HG03175 (cell line): ENCODE measurements at regions not wholly inside any gene's neighbourhood (a gene's known extent, or its start where the extent isn't known, plus 50 kb on each side); places are given as distances from the start of the nearest gene placed in this dataset.
"Not testable (repeated sequence)": the region's sequence is repeated elsewhere in the genome, so short reads cannot be mapped to it uniquely, and the experiment has no call there.

Source experiments
- ATAC-seq: cut with Tn5 transposase; IDR thresholded peaks from one replicate; pipeline ENCODE4 v1.9.1; 2021; ENCODE audit warnings: mild to moderate bottlenecking, moderate library complexity; ENCODE audit not compliant: unreplicated experiment

- ATAC-seq, result no peak
Measured at GRCh38 chr18:10332452-10332851, 122.0 kb upstream of the APCDD1 start.

GRCh38 chr18:10336749-10337350 lies 117.6 kb upstream of the APCDD1 start:
- ATAC-seq, result no peak

GRCh38 chr18:10340821-10341220 lies 113.6 kb upstream of the APCDD1 start:
- ATAC-seq, result no peak

GRCh38 chr18:10343778-10344177 lies 110.7 kb upstream of the APCDD1 start:
- ATAC-seq, result no peak

GRCh38 chr18:10346749-10347415 lies 107.6 kb upstream of the APCDD1 start:
- no peak for ATAC-seq

GRCh38 chr18:10349561-10349960 lies 104.9 kb upstream of the APCDD1 start:
- ATAC-seq, result no peak

GRCh38 chr18:10350661-10351060 lies 103.8 kb upstream of the APCDD1 start:
- no peak for ATAC-seq

GRCh38 chr18:10351219-10351818 lies 103.1 kb upstream of the APCDD1 start:
- no peak for ATAC-seq

GRCh38 chr18:10351858-10352257 lies 102.6 kb upstream of the APCDD1 start:
- no peak for ATAC-seq

GRCh38 chr18:10352671-10353070 lies 101.8 kb upstream of the APCDD1 start:
- ATAC-seq, result no peak

GRCh38 chr18:10353791-10354190 lies 100.6 kb upstream of the APCDD1 start:
- no peak for ATAC-seq

GRCh38 chr18:10354241-10354811 lies 100.1 kb upstream of the APCDD1 start:
- ATAC-seq, result no peak

- no peak for ATAC-seq
Measured at GRCh38 chr18:10354890-10355289, 99.5 kb upstream of the APCDD1 start.

- ATAC-seq, result not testable (repeated sequence)
Measured at GRCh38 chr18:10356999-10357398, 97.4 kb upstream of the APCDD1 start.

- no peak for ATAC-seq
Measured at GRCh38 chr18:10361660-10362059, 92.8 kb upstream of the APCDD1 start.

GRCh38 chr18:10365021-10365500 lies 89.4 kb upstream of the APCDD1 start:
- ATAC-seq, result no peak

GRCh38 chr18:10365901-10366300 lies 88.5 kb upstream of the APCDD1 start:
- no peak for ATAC-seq

- no peak for ATAC-seq
Measured at GRCh38 chr18:10367836-10368235, 86.6 kb upstream of the APCDD1 start.

- no peak for ATAC-seq
Measured at GRCh38 chr18:10368456-10369453, 85.7 kb upstream of the APCDD1 start.

GRCh38 chr18:10370716-10371115 lies 83.7 kb upstream of the APCDD1 start:
- ATAC-seq, result no peak

- no peak for ATAC-seq
Measured at GRCh38 chr18:10371165-10371564, 83.3 kb upstream of the APCDD1 start.
